GM21717 (cell line): ENCODE measurements at regions not wholly inside any gene's neighbourhood (a gene's known extent, or its start where the extent isn't known, plus 50 kb on each side); places are given as distances from the start of the nearest gene placed in this dataset.

Experiments used
- ATAC-seq: cut with Tn5 transposase; IDR thresholded peaks from one replicate; pipeline ENCODE4 v1.9.1; 2021; ENCODE audit warnings: mild to moderate bottlenecking, moderate library complexity; ENCODE audit not compliant: unreplicated experiment

GRCh38 chr5:56468277-56468676 is 235.1 kb upstream of the ANKRD55 start:
- ATAC-seq: no peak

- ATAC-seq: no peak
These were observed 234.1 kb upstream of the ANKRD55 start for GRCh38 chr5:56467176-56467717.

- no peak for ATAC-seq
These were observed 233.1 kb upstream of the ANKRD55 start for GRCh38 chr5:56466136-56466816.

- no peak for ATAC-seq
These were observed 232.6 kb upstream of the ANKRD55 start for GRCh38 chr5:56465769-56466135.

GRCh38 chr5:56464935-56465768 is 232.0 kb upstream of the ANKRD55 start:
- no peak for ATAC-seq

- no peak for ATAC-seq
These were observed 230.9 kb upstream of the ANKRD55 start for GRCh38 chr5:56463944-56464571.

GRCh38 chr5:56461584-56461983 is 228.5 kb upstream of the ANKRD55 start:
- ATAC-seq: no peak

GRCh38 chr5:56460681-56461191 is 227.6 kb upstream of the ANKRD55 start:
- ATAC-seq: no peak

GRCh38 chr5:56460195-56460546 is 227.0 kb upstream of the ANKRD55 start:
- ATAC-seq: no peak

GRCh38 chr5:56459394-56460194 is 226.5 kb upstream of the ANKRD55 start:
- no peak for ATAC-seq

- no peak for ATAC-seq
These were observed 225.0 kb upstream of the ANKRD55 start for GRCh38 chr5:56457887-56458812.

GRCh38 chr5:56456002-56456401 is 222.9 kb upstream of the ANKRD55 start:
- no peak for ATAC-seq

- no peak for ATAC-seq
These were observed 222.3 kb upstream of the ANKRD55 start for GRCh38 chr5:56455417-56455816.

- no peak for ATAC-seq
These were observed 221.2 kb upstream of the ANKRD55 start for GRCh38 chr5:56454219-56454862.

GRCh38 chr5:56451742-56452141 is 218.6 kb upstream of the ANKRD55 start:
- ATAC-seq: no peak

- ATAC-seq: no peak
These were observed 217.6 kb upstream of the ANKRD55 start for GRCh38 chr5:56450766-56451165.

- ATAC-seq: no peak
These were observed 216.0 kb upstream of the ANKRD55 start for GRCh38 chr5:56449071-56449640.

GRCh38 chr5:56447656-56448055 is 214.5 kb upstream of the ANKRD55 start:
- no peak for ATAC-seq

- no peak for ATAC-seq
These were observed 214.1 kb upstream of the ANKRD55 start for GRCh38 chr5:56447232-56447631.
